ENCODE measurements at regions not wholly inside any gene's neighbourhood (a gene's known extent, or its start where the extent isn't known, plus 50 kb on each side); places are given as distances from the start of the nearest gene placed in this dataset.
A peak's percentile ranks its signal among the peaks of the same experiment; 100 is the strongest.

DNA sequence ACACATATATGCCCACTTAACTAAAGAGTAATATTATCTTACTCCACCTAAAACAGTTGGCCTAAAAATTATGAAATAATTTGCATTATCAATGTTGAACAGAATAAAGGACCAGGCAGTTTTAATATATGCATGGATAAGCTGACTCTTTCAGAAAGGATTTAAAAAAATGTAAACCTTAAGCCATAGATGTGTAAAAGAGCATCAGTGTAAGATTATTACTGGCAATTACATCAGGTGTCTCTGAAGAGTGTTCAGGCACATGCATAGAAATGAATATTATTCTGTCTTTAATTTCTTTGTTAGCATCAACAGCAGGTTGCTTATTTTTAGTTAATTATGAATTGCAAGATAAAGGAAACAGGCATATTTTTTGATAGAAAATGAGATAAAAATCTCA is 1353.8 kb downstream of the C4orf33 start:
- H3K36me3 ChIP-seq, result no peaks in the 10 kb centered on the region
- H3K4me2 ChIP-seq, result no peak overlapping the region
- H3K4me3 ChIP-seq, result no peak overlapping the region

DNA sequence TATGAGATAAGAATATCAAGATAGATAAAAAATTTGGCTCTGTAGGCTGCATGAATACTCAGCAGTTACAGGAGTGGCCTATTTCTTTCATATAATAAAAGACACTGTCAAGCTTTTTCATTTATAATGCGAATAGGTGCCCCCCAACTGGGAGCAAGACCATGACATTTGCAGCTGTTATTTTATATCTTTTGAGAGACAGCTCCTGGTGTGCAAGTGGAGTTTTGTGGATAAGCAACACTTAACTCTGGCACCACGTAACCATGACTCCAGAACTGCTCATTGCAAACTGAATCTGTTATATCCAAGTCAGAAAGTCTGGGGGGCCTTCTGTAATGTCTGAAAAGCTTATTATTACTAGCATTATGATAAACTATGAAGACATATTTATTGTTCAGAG is 1372.4 kb downstream of the C4orf33 start:
- no peak overlapping the region for H3K9ac ChIP-seq
- no peaks in the 10 kb centered on the region for H4K20me1 ChIP-seq
- H3K4me2 ChIP-seq, result no peak overlapping the region
- no peak overlapping the region for H3K27ac ChIP-seq
- H3K4me3 ChIP-seq, result no peak overlapping the region
- no peaks in the 10 kb centered on the region for H3K36me3 ChIP-seq
- H3K9me3 ChIP-seq (replicated peaks in 1 of 11), result no peaks in the 10 kb centered on the region
- TF ChIP-seq Cebpa-rat (IDR thresholded peaks at IDR 0.05), result no peak
- no peaks in the 10 kb centered on the region for H3K27me3 ChIP-seq
- H3K4me1 ChIP-seq, result peaks cover 0 to 8% (median 0%) of the 10 kb centered on the region in 10 experiments; a peak in 2 of 20 replicates

More for the DNA sequence above, 1353.8 kb downstream of the C4orf33 start:
- TF ChIP-seq Cebpa-rat (IDR thresholded peaks at IDR 0.05), result no peak
- no peaks in the 10 kb centered on the region for H4K20me1 ChIP-seq
- H3K4me1 ChIP-seq, result peaks cover 0 to 9% (median 0%) of the 10 kb centered on the region in 10 experiments; a peak in 3 of 20 replicates
- H3K9me3 ChIP-seq (replicated peaks in 1 of 11), result peaks cover 0 to 10% (median 4%) of the 10 kb centered on the region in 11 experiments; a peak in 7 of 22 replicates
- no peaks in the 10 kb centered on the region for H3K27me3 ChIP-seq
- no peak overlapping the region for H3K9ac ChIP-seq
- no peak overlapping the region for H3K27ac ChIP-seq

DNA sequence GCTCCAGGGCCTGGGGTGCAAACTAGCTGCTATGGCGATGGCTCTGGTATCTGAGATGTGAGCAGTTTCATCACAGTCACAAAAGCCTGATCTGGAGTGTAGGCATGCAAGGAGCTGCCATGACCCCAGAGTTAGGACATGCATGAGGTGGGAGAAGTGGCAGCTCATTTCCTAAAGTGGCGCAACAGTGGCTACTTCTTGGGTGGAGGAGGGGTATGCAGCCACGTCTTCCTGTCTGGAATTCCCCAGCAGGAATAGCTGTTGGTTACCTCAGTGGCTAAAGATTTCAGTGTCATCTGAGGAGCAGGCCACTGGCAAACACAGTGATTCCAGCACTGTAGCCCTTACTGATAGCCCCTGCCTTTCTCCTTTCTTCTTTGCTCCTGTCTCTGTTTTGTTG is 1382.5 kb downstream of the C4orf33 start:
- Histone ChIP-seq H3K27ac (peak overlapping the region in 2 of 11 experiments; percentile 10 to 32; a peak in 2 of 22 replicates), H3K4me1 (peaks cover 6 to 18% (median 10%) of the 10 kb centered on the region in 10 experiments; a peak in 17 of 20 replicates), H3K36me3 (no peaks in the 10 kb centered on the region), H3K27me3 (no peaks in the 10 kb centered on the region), H3K4me2 (peak overlapping the region in 7 of 11 experiments; percentile 11 to 65 (median 39); a peak in 11 of 22 replicates), H3K9me3 (replicated peaks in 1 of 11) (no peaks in the 10 kb centered on the region), H3K4me3 (no peak overlapping the region), H3K9ac (no peak overlapping the region), H4K20me1 (no peaks in the 10 kb centered on the region)
- TF ChIP-seq Cebpa-rat (IDR thresholded peaks at IDR 0.05), result no peak

DNA sequence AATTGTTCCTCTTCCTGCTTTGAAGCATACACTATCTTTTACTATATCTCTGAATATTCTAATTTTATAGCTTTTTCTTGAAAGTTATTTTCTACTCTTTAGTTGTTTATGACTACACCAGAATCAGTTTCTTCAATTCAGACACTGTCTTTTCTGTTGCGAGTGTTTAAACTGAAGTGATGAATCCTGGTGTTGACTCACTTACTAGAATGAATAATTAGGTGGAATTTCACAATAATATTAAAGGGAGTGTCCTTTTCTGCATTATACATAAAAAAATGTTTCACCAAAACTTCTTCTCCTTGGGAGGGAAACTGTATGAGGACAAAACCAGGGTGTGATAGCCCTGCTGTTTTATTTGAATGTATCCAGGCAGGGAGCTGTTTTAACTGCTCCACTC is 1383.1 kb downstream of the C4orf33 start:
- no peak overlapping the region for H3K4me3 ChIP-seq
- no peaks in the 10 kb centered on the region for H4K20me1 ChIP-seq
- no peak for TF ChIP-seq Cebpa-rat (IDR thresholded peaks at IDR 0.05)
- peaks cover 6 to 18% (median 10%) of the 10 kb centered on the region in 10 experiments; a peak in 17 of 20 replicates for H3K4me1 ChIP-seq
- no peaks in the 10 kb centered on the region for H3K27me3 ChIP-seq
- no peaks in the 10 kb centered on the region for H3K9me3 ChIP-seq (replicated peaks in 1 of 11)
- H3K4me2 ChIP-seq, result peak overlapping the region in 2 of 11 experiments; percentile 54 to 63; a peak in 4 of 22 replicates
- no peak overlapping the region for H3K9ac ChIP-seq
- H3K27ac ChIP-seq, result peak overlapping the region in 1 of 11 experiments; percentile 32; a peak in 1 of 22 replicates
- H3K36me3 ChIP-seq, result no peaks in the 10 kb centered on the region

DNA sequence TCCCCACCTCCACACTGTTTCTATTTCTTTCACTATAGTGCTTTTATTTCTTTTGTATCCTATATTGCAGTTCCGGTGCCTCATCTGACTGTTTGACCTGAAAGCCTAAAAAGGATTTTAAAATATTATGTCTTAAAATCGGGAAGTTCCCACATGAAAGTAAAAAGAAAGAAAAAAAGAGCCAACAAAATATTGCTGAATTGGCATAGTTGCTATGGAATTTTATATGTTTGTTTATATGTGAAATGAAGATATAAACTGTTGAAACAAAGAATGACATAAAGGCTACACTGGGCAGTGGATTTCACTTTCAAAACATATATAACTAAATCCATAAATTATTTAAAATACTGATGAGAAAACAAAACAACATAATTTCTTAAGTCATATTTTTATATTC is 1383.7 kb downstream of the C4orf33 start:
- no peak overlapping the region for H3K4me3 ChIP-seq
- H3K4me2 ChIP-seq, result peak overlapping the region in 2 of 11 experiments; percentile 54 to 63; a peak in 4 of 22 replicates
- H4K20me1 ChIP-seq, result no peaks in the 10 kb centered on the region
- no peaks in the 10 kb centered on the region for H3K9me3 ChIP-seq (replicated peaks in 1 of 11)
- peaks cover 6 to 18% (median 10%) of the 10 kb centered on the region in 10 experiments; a peak in 17 of 20 replicates for H3K4me1 ChIP-seq
- no peak overlapping the region for H3K27ac ChIP-seq
- H3K36me3 ChIP-seq, result no peaks in the 10 kb centered on the region
- no peaks in the 10 kb centered on the region for H3K27me3 ChIP-seq
- H3K9ac ChIP-seq, result no peak overlapping the region
- no peak for TF ChIP-seq Cebpa-rat (IDR thresholded peaks at IDR 0.05)

DNA sequence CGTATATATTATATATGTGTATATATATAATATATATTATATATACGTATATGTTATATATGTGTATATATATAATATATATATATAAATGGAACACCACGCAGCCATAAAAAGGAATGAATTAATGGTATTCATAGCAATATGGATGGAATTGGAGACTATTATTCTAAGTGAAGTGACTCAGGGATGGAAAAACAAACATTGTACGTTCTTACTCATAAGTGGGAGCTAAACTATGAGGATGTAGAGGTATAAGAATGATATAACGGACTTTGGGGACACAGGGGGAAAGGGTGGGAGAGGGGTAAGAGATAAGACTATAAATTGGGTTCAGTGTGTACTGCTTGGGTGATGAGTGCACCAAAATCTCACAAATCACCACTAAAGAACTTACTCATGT is 1388.9 kb downstream of the C4orf33 start:
- H3K27ac ChIP-seq, result no peak overlapping the region
- no peaks in the 10 kb centered on the region for H4K20me1 ChIP-seq
- H3K9me3 ChIP-seq (replicated peaks in 1 of 11), result no peaks in the 10 kb centered on the region
- H3K4me2 ChIP-seq, result no peak overlapping the region
- H3K4me1 ChIP-seq, result peaks cover 0 to 10% (median 6%) of the 10 kb centered on the region in 10 experiments; a peak in 11 of 20 replicates
- no peak overlapping the region for H3K9ac ChIP-seq
- no peaks in the 10 kb centered on the region for H3K36me3 ChIP-seq
- H3K4me3 ChIP-seq, result no peak overlapping the region
- H3K27me3 ChIP-seq, result no peaks in the 10 kb centered on the region
- no peak for TF ChIP-seq Cebpa-rat (IDR thresholded peaks at IDR 0.05)

DNA sequence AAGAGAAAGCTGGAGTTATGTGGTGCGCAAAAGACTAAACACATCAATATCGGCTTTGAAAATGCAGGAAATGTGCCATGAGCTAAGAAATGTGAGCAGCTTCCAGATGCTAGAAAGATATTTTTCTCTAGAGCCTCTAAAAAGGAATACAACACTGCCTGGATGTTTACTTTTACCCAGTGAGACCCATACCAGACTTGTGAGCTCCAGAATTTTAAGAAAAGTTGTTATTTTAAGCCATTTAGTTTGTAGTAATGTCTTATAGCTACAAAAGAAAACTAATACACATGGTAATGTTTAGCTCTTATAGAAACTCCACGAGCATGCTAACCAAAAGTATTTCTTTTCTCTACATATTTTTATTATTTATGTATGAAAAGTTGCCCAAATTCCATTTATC is 1389.4 kb downstream of the C4orf33 start:
- Histone ChIP-seq H3K9me3 (replicated peaks in 1 of 11) (no peaks in the 10 kb centered on the region), H3K9ac (no peak overlapping the region), H4K20me1 (no peaks in the 10 kb centered on the region), H3K36me3 (no peaks in the 10 kb centered on the region), H3K4me1 (peaks cover 0 to 10% (median 6%) of the 10 kb centered on the region in 10 experiments; a peak in 11 of 20 replicates), H3K4me3 (no peak overlapping the region), H3K4me2 (no peak overlapping the region), H3K27ac (no peak overlapping the region), H3K27me3 (no peaks in the 10 kb centered on the region)
- no peak for TF ChIP-seq Cebpa-rat (IDR thresholded peaks at IDR 0.05)

DNA sequence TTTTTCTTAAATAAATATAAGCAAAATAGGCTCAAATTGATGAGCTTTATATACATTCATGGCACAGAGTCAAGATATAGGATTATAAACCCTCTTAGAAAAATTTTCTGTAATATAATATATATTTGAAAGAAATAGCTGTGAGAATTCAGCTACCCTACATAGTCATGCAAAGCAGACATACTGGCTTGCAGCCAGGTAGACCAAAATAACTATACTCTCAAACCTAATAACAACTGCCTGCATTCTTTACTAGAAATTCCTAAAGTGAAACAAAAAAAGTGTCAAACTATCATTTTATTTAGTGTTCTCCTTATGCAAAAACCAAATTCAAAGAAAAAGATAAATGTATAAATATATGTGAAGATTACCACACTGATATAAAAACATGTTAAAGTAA is 1390.2 kb downstream of the C4orf33 start:
- H4K20me1 ChIP-seq, result no peaks in the 10 kb centered on the region
- H3K4me2 ChIP-seq, result no peak overlapping the region
- peaks cover 0 to 8% (median 6%) of the 10 kb centered on the region in 10 experiments; a peak in 11 of 20 replicates for H3K4me1 ChIP-seq
- H3K36me3 ChIP-seq, result no peaks in the 10 kb centered on the region
- TF ChIP-seq Cebpa-rat (IDR thresholded peaks at IDR 0.05), result no peak
- H3K9me3 ChIP-seq (replicated peaks in 1 of 11), result peaks cover 0 to 3% (median 0%) of the 10 kb centered on the region in 11 experiments; a peak in 4 of 22 replicates
- H3K4me3 ChIP-seq, result no peak overlapping the region
- H3K27me3 ChIP-seq, result no peaks in the 10 kb centered on the region
- H3K27ac ChIP-seq, result no peak overlapping the region
- no peak overlapping the region for H3K9ac ChIP-seq

DNA sequence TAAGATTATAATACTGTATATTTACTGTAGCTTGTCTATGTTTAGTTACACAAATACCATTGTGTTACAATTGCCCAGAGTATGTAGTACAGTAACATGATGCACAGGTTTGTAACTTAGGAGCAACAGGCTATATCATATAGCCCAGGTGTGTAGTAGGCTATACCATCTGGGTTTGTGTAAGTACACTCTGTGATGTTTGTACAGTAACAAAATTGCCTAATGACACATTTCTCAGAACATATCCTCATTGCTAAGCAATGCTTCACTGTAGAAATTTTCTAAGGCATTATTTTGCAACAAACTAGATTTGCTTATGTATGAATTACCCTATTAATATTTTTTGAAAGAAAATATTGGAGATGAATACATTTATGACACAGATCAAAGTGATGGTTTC is 1390.9 kb downstream of the C4orf33 start:
- H3K36me3 ChIP-seq, result no peaks in the 10 kb centered on the region
- no peak for TF ChIP-seq Cebpa-rat (IDR thresholded peaks at IDR 0.05)
- H4K20me1 ChIP-seq, result no peaks in the 10 kb centered on the region
- peaks cover 0 to 2% (median 0%) of the 10 kb centered on the region in 10 experiments; a peak in 5 of 20 replicates for H3K4me1 ChIP-seq
- no peak overlapping the region for H3K9ac ChIP-seq
- no peak overlapping the region for H3K4me3 ChIP-seq
- no peak overlapping the region for H3K4me2 ChIP-seq
- peaks cover 1 to 9% (median 6%) of the 10 kb centered on the region in 11 experiments for H3K9me3 ChIP-seq (replicated peaks in 1 of 11)
- no peak overlapping the region for H3K27ac ChIP-seq
- no peaks in the 10 kb centered on the region for H3K27me3 ChIP-seq

DNA sequence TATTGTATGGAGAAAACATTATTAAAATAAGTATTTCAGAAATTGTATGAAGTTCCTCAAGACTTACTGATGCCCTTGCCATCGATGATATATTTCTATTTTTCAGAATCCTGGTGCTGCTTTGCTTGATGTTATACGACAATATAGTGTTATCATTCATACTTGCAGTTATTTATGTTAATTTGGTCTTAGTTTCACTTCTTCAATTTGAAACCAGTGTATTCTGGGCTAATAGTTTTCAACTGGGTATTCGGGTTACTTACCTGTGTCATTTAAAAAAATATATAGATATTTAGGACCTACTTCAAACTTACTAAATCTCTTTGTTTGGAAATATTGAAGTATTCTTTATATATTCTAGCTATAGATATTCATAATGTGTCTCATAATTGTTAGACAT is 1414.7 kb downstream of the C4orf33 start:
- Histone ChIP-seq H3K4me3 (no peak overlapping the region), H3K9ac (no peak overlapping the region), H3K27ac (no peak overlapping the region), H3K9me3 (replicated peaks in 1 of 11) (no peaks in the 10 kb centered on the region), H3K36me3 (no peaks in the 10 kb centered on the region), H3K4me1 (no peaks in the 10 kb centered on the region), H4K20me1 (no peaks in the 10 kb centered on the region), H3K27me3 (no peaks in the 10 kb centered on the region), H3K4me2 (no peak overlapping the region)
- TF ChIP-seq Cebpa-rat (IDR thresholded peaks at IDR 0.05), result no peak

All from BLaER1 treated with 17β-estradiol and CSF1 and Interleukin-3, amounts not matched to agents 10 nM and 100 nM (cell line).